ENCODE measurements at regions not wholly inside any gene's neighbourhood (a gene's known extent, or its start where the extent isn't known, plus 50 kb on each side); places are given as distances from the start of the nearest gene placed in this dataset.

- DNase-seq: no peak
- TF ChIP-seq POLR2A (IDR thresholded peaks at IDR 0.05; ENCODE audit: low read length) (no peak), GATA1 (IDR thresholded peaks at IDR 0.05; ENCODE audit: low read depth, low read length) (no peak)
Observed at GRCh38 chr1:110816945-110817344, 56.0 kb upstream of the CD53 start.

GRCh38 chr1:110811529-110811928 is 61.4 kb upstream of the CD53 start:
- no peak for DNase-seq
- TF ChIP-seq GATA1 (IDR thresholded peaks at IDR 0.05; ENCODE audit: low read depth, low read length) (no peak), POLR2A (IDR thresholded peaks at IDR 0.05; ENCODE audit: low read length) (no peak)

- no peak for TF ChIP-seq GATA1 (IDR thresholded peaks at IDR 0.05; ENCODE audit: low read depth, low read length)
- TF ChIP-seq POLR2A (IDR thresholded peaks at IDR 0.05; ENCODE audit: low read length): no peak
- no peak for DNase-seq
Observed at GRCh38 chr1:110800079-110800478, 72.9 kb upstream of the CD53 start.

GRCh38 chr1:110798691-110799256 is 74.2 kb upstream of the CD53 start:
- DNase-seq: no peak
- TF ChIP-seq POLR2A (IDR thresholded peaks at IDR 0.05; ENCODE audit: low read length) (no peak), GATA1 (IDR thresholded peaks at IDR 0.05; ENCODE audit: low read depth, low read length) (no peak)

GRCh38 chr1:110788673-110789072 is 84.3 kb upstream of the CD53 start:
- TF ChIP-seq POLR2A (IDR thresholded peaks at IDR 0.05; ENCODE audit: low read length): no peak
- no peak for DNase-seq

GRCh38 chr1:110787328-110788071 is 85.4 kb upstream of the CD53 start:
- no peak for DNase-seq
- TF ChIP-seq GATA1 (IDR thresholded peaks at IDR 0.05; ENCODE audit: low read depth, low read length) (no peak), POLR2A (IDR thresholded peaks at IDR 0.05; ENCODE audit: low read length) (no peak)

- no peak for DNase-seq
- TF ChIP-seq POLR2A (IDR thresholded peaks at IDR 0.05; ENCODE audit: low read length) (no peak), GATA1 (IDR thresholded peaks at IDR 0.05; ENCODE audit: low read depth, low read length) (no peak)
Observed at GRCh38 chr1:110786802-110787327, 86.1 kb upstream of the CD53 start.

- TF ChIP-seq POLR2A (IDR thresholded peaks at IDR 0.05; ENCODE audit: low read length) (no peak), GATA1 (IDR thresholded peaks at IDR 0.05; ENCODE audit: low read depth, low read length) (no peak)
Observed at GRCh38 chr1:110785612-110786011, 87.3 kb upstream of the CD53 start.

GRCh38 chr1:110785055-110785454 is 87.9 kb upstream of the CD53 start:
- no peak for DNase-seq
- TF ChIP-seq POLR2A (IDR thresholded peaks at IDR 0.05; ENCODE audit: low read length): no peak
- TF ChIP-seq GATA1 (IDR thresholded peaks at IDR 0.05; ENCODE audit: low read depth, low read length): no peak

More at GRCh38 chr1:110785612-110786011, 87.3 kb upstream of the CD53 start:
- no peak for DNase-seq

GRCh38 chr1:110783292-110783918 is 89.5 kb upstream of the CD53 start:
- TF ChIP-seq POLR2A (IDR thresholded peaks at IDR 0.05; ENCODE audit: low read length): no peak
- TF ChIP-seq GATA1 (IDR thresholded peaks at IDR 0.05; ENCODE audit: low read depth, low read length): no peak
- peak; percentile 49 to 74 for DNase-seq

- DNase-seq: peak in 1 of 2 experiments; percentile 11
Observed at GRCh38 chr1:110781525-110781924, 91.4 kb upstream of the CD53 start.

GRCh38 chr1:110780600-110781484 is 92.1 kb upstream of the CD53 start:
- peak; percentile 75 to 88 for DNase-seq

More at GRCh38 chr1:110781525-110781924, 91.4 kb upstream of the CD53 start:
- TF ChIP-seq GATA1 (IDR thresholded peaks at IDR 0.05; ENCODE audit: low read depth, low read length) (no peak), POLR2A (IDR thresholded peaks at IDR 0.05; ENCODE audit: low read length) (no peak)

GRCh38 chr1:110779636-110780035 is 93.3 kb upstream of the CD53 start:
- no peak for DNase-seq
- no peak for TF ChIP-seq GATA1 (IDR thresholded peaks at IDR 0.05; ENCODE audit: low read depth, low read length)
- no peak for TF ChIP-seq POLR2A (IDR thresholded peaks at IDR 0.05; ENCODE audit: low read length)

More at GRCh38 chr1:110780600-110781484, 92.1 kb upstream of the CD53 start:
- TF ChIP-seq POLR2A (IDR thresholded peaks at IDR 0.05; ENCODE audit: low read length) (no peak), GATA1 (IDR thresholded peaks at IDR 0.05; ENCODE audit: low read depth, low read length) (no peak)
